ENCODE measurements at regions not wholly inside any gene's neighbourhood (a gene's known extent, or its start where the extent isn't known, plus 50 kb on each side); places are given as distances from the start of the nearest gene placed in this dataset.

- DNase-seq (ENCODE audit: low read depth in 4 of 4, low spot score in 3 of 4): no peak
Observed at GRCh38 chr2:18384242-18384641, 176.2 kb downstream of the RDH14 start.

DNA sequence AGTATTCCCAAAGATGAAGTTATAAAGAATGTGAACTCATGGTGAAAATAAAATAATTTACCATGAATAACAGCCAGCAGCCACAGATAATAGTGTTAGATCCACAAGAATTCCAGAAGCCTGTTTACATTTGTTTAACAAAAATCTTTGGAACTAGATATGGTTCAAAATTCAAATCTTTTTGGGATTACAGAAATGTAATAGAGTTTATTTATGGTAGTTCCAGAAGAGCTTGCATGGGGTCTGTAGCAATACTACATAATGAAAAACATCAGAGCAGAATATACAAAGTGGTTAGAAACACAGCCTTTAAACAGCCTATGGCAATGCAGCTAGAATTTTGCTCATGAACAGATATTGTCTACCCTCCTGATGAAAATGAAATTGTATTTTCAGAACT lies 179.1 kb downstream of the RDH14 start:
- DNase-seq (ENCODE audit: low read depth in 4 of 4, low spot score in 3 of 4): no peak

DNA sequence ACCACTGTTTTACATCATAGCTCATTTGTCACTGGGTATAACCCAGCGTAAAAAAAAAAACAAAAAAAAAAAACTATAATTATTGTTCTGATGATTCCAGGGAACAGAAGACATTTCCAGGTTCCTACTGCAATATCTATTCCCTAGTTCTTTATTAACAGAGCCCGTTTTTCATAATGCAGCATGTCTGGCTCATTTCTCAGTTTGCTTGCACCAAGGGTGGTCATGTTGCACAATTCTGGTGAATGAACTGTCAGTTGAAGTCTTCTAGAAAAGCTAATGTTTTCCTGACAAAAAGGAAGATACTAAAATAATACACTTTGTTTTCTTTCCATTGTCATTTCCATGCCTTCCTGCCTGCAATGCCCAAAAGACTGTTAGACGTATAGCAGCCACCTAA lies 180.1 kb downstream of the RDH14 start:
- DNase-seq (ENCODE audit: low read depth in 4 of 4, low spot score in 3 of 4): no peak

GRCh38 chr2:18379870-18380269 lies 180.6 kb downstream of the RDH14 start:
- no peak for DNase-seq (ENCODE audit: low read depth in 4 of 4, low spot score in 3 of 4)

DNA sequence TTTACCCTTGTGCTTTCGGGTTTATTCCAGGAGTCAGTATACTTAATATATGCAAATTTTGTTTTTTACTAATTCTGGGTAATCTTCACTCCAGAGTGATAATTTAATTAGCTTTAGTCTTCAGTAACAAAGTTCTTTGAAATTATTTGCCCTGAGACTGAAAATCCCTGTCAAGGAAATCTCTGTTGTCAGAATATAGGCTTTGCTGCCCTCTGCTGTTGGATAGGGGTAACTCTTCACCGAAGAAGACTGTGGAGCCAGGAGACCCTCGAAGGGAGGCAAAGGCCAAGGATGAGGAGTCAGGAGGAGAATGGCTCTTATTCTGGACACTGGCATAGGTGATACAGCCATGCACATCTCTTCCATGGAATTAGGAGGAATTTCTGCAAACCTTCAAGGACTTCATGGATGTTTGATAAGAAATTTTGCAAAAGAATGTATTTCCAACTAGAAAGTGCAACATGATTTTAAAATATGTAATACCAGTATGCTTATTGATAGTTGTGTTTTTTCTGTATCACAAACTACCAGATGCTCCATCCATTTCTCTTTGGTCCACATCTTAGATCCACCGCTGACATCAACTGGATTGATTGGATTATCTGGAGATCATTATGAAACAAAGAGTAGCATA lies 182.3 kb downstream of the RDH14 start:
- DNase-seq (ENCODE audit: low read depth in 4 of 4, low spot score in 3 of 4): peak in 2 of 4 donors; percentile 42 to 43

DNA sequence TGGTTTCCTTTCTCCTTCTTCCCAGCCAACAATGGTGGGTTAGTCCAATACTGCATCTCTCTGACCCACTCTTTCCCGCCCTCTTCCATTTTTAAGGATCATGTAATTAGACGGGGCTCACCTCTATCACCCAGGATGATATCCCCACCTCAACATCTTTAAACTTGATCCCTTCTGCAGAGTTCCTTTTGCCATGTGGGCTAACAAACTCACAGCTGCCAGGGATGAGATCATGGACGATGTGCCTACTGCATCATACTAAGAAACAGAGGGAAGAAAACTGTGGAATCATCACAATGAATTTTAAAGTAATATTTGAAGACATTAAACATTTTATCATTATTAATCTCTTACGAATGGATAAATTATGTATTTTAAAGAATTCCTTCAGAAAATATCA lies 183.5 kb downstream of the RDH14 start:
- no peak for DNase-seq (ENCODE audit: low read depth in 4 of 4, low spot score in 3 of 4)

GRCh38 chr2:18373664-18374063 lies 186.8 kb downstream of the RDH14 start:
- DNase-seq (ENCODE audit: low read depth in 4 of 4, low spot score in 3 of 4): no peak

DNA sequence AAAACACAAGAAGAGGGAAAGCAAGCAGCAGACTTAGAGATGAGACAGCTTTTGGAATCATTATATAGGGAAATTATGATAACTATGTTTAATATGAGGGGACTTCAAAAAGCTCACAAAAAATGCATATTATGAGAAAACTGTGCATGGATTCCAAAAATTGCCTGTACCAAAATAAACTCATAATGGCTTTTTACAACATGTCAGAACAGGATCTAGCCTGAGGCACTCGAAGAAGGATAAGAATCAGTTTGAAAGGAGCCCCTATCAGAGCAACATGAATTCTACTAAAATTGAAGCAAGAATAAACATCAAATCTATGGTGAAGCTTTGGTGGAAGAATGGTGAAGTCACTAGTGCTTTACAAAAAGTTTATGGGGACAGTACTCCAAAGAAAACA lies 187.4 kb downstream of the RDH14 start:
- no peak for DNase-seq (ENCODE audit: low read depth in 4 of 4, low spot score in 3 of 4)

DNA sequence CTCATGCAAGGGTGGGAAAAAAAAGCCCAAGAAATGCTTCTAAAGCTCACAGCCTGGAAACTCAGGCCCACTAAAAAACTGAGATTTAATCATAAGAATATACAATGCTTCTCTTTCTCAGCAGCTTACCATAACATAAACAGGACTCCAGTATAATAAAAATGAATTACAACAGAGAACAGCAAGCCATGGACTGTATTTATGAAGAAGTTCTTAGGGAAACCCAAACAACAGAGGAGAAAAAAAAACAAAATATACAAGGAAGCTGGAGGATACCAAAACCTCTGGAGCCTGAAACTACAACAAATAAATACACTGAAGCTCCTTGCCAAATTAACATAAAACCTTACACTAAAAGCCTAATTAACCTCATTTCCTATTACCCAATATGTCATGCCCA lies 187.8 kb downstream of the RDH14 start:
- peak in 1 of 4 donors; percentile 25 for DNase-seq (ENCODE audit: low read depth in 4 of 4, low spot score in 3 of 4)

- no peak for DNase-seq (ENCODE audit: low read depth in 4 of 4, low spot score in 3 of 4)
Observed at GRCh38 chr2:18369760-18370159, 190.7 kb downstream of the RDH14 start.

DNA sequence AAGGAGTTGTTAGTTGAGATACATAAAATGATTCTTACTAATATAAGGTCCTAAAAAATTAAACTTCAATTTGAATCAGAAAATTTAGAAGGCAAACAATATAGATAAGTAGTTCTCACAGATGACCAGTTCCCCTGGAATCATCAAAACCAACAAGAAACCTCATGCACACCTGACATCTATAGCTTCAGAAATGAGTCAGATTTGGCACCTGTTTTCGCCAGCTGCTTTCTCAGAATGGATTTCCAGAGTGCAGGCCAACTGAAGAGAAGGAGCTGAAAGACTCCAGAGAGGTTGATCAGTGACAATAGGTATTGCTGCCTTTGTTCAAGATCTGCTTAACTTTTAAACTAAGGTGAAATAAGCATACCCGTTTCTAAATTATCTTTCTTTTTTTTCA lies 192.4 kb downstream of the RDH14 start:
- DNase-seq (ENCODE audit: low read depth in 4 of 4, low spot score in 3 of 4): no peak

DNA sequence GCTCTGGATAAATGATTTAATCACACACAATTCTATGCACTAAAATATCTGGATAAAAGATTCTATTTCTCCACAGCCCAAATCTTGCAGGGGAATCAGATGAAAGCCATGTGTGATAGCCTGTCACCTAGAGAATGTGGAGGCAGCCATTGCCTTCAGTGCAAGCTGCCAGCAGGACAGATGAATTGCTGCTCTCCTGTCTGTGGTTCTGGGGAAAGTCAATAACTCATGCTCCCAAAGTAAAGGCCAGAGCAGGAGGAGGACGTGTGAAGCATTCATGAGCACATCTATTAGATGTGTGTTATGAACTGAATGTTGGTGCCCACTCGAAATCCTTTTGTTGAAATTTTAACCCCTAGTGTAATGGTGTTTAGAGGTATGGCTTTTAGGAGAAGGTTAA lies 195.1 kb downstream of the RDH14 start:
- no peak for DNase-seq (ENCODE audit: low read depth in 4 of 4, low spot score in 3 of 4)

DNA sequence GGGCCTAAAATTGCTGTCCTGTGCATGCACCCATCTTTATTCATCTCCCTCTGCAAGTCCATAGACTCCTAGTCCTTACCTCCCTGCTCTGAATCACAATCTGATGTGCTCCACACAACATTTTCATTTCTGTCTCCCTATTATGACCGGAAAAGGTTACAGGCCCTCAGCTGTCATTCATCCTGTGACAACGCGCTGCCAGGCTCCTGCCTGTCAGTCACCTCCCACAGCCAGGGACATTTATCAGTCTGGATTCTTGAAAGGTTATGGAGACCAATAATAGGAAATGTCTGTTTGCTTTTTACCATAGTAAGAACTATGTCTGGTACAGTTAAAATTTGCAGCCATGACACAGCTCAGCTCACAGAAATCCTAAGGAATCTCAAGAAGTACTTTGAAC lies 197.1 kb downstream of the RDH14 start:
- DNase-seq (ENCODE audit: low read depth in 4 of 4, low spot score in 3 of 4): no peak

GRCh38 chr2:18362696-18363095 lies 197.8 kb downstream of the RDH14 start:
- no peak for DNase-seq (ENCODE audit: low read depth in 4 of 4, low spot score in 3 of 4)

DNA sequence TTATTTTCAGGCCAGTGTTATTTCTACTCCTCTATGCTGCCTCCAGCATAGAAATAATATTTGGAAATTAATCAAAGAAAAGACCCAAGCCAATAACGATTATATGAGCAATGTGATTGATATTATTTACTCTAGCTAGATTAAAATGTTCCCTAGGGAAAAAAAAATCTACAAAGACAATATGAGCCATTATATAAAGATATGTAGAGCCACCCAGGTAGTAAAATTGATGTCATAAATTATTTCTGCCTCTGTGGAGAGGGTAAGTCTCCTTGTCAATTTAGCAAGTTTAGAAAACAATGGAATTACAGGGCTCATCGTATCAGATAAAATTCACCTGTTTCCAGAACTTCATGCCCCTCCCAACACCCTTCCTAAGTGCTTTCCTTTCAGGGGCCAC lies 202.9 kb downstream of the RDH14 start:
- no peak for DNase-seq (ENCODE audit: low read depth in 4 of 4, low spot score in 3 of 4)

GRCh38 chr2:18356676-18357075 lies 203.8 kb downstream of the RDH14 start:
- DNase-seq (ENCODE audit: low read depth in 4 of 4, low spot score in 3 of 4): no peak

GRCh38 chr2:18349421-18349820 lies 211.0 kb downstream of the RDH14 start:
- no peak for DNase-seq (ENCODE audit: low read depth in 4 of 4, low spot score in 3 of 4)

- no peak for DNase-seq (ENCODE audit: low read depth in 4 of 4, low spot score in 3 of 4)
Observed at GRCh38 chr2:18346874-18347273, 213.6 kb downstream of the RDH14 start.

GRCh38 chr2:18346344-18346743 lies 214.1 kb downstream of the RDH14 start:
- DNase-seq (ENCODE audit: low read depth in 4 of 4, low spot score in 3 of 4): no peak

GRCh38 chr2:18345848-18346247 lies 214.6 kb downstream of the RDH14 start:
- DNase-seq (ENCODE audit: low read depth in 4 of 4, low spot score in 3 of 4): no peak

- DNase-seq (ENCODE audit: low read depth in 4 of 4, low spot score in 3 of 4): no peak
Observed at GRCh38 chr2:18342901-18343300, 217.6 kb downstream of the RDH14 start.

- no peak for DNase-seq (ENCODE audit: low read depth in 4 of 4, low spot score in 3 of 4)
Observed at GRCh38 chr2:18339326-18339725, 221.1 kb downstream of the RDH14 start.

DNA sequence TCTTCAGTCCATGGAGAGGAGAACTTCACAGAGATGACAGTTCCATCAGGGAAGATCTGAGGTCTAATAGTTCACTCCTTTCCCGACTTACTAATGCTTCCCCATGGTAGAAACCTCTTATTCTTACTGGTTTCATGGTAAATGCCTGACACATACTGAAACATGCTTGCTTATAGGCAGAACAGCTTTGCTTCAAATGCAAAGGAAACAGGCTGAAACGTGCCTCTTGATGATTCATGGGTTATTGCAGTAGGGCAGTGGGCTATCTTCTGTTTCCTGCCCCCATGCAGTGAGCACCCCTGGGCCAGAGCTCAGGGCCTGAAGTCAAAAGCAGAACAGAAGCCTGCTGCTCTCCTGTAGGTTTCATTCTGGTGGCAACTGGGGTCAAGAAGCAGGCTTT lies 223.5 kb downstream of the RDH14 start:
- no peak for DNase-seq (ENCODE audit: low read depth in 4 of 4, low spot score in 3 of 4)
